Activated T-cell treated with anti-CD3 and anti-CD28 coated beads, Interleukin-2, amount 50 U/mL, for 72 hours (primary cell): ENCODE measurements at regions not wholly inside any gene's neighbourhood (a gene's known extent, or its start where the extent isn't known, plus 50 kb on each side); places are given as distances from the start of the nearest gene placed in this dataset.

Source experiments
- ATAC-seq, 2 donors: fragments of 150-1000 bp; cut with Tn5 transposase; replicated peaks in 1 of 2; 2 replicates each; pipeline ENCODE4 v1.10.0; 2021; ENCODE audit warnings: moderate library complexity in 2 of 2, mild to moderate bottlenecking in 1 of 2
- DNase-seq, 2 donors: peaks; one replicate each; pipeline ENCODE4 v3.0.0; 2021 to 2022; ENCODE audit warnings: mixed read lengths in 1 of 2
- H3K27ac Mint-ChIP-seq: one replicate; pipeline ENCODE4 v1.8.0; 2022; ENCODE audit warnings: mild to moderate bottlenecking, moderate library complexity, mixed read lengths
- H3K27me3 Mint-ChIP-seq: one replicate; pipeline ENCODE4 v1.8.0; 2022; ENCODE audit warnings: low read depth, mixed read lengths
- H3K36me3 Mint-ChIP-seq, 2 donors: one replicate each; pipeline ENCODE4 v1.8.0; 2022; ENCODE audit warnings: mixed read lengths in 2 of 2, mild to moderate bottlenecking in 1 of 2; ENCODE audit not compliant: insufficient read depth in 2 of 2
- H3K4me1 Mint-ChIP-seq: one replicate; pipeline ENCODE4 v1.8.0; 2022; ENCODE audit warnings: low read depth, mixed read lengths
- H3K4me3 Mint-ChIP-seq, 2 donors: one replicate each; pipeline ENCODE4 v1.8.0; 2022; ENCODE audit warnings: mild to moderate bottlenecking in 2 of 2, mixed read lengths in 2 of 2, moderate library complexity in 2 of 2
- H3K9me3 Mint-ChIP-seq, 2 donors: one replicate each; pipeline ENCODE4 v1.8.0; 2022; ENCODE audit warnings: mixed read lengths in 2 of 2

- Mint-ChIP-seq H3K4me1 (no peaks in the 10 kb centered on the region), H3K36me3 (no peaks in the 10 kb centered on the region), H3K4me3 (no peak overlapping the region), H3K27ac (no peak overlapping the region), H3K27me3 (no peaks in the 10 kb centered on the region), H3K9me3 (peaks cover 4 to 7% of the 10 kb centered on the region in 2 donors)
- DNase-seq, result no peak
- ATAC-seq, result no peak
These were observed 278.2 kb downstream of the BRINP1 start for GRCh38 chr9:119091074-119091473.

GRCh38 chr9:119092125-119092524, 277.1 kb downstream of the BRINP1 start:
- Mint-ChIP-seq H3K4me3 (no peak overlapping the region), H3K27ac (no peak overlapping the region), H3K36me3 (no peaks in the 10 kb centered on the region), H3K9me3 (peaks cover 5 to 6% of the 10 kb centered on the region in 2 donors), H3K4me1 (no peaks in the 10 kb centered on the region), H3K27me3 (no peaks in the 10 kb centered on the region)
- no peak for ATAC-seq
- DNase-seq, result no peak

DNA sequence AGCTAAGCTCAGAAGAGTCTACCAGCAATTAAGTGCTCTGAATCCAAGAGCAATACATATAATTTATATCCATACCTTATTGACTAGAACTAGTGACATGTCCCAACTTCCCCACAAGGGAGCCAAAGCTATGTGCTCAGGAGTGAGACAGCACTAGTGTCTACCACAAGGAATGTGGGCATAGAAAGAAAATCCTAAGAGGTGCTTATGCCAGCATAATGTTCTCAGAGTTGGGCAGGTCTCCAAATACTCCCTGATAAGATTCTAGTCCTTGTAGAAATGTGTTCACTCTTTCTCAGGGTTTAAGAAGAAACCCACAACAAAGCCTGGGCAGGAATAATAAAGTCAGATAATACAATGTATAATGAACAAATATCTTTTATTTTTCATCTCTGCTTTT, 275.1 kb downstream of the BRINP1 start:
- DNase-seq (no peak), ATAC-seq (no peak)
- peaks cover 5 to 6% of the 10 kb centered on the region in 2 donors for H3K9me3 Mint-ChIP-seq
- H3K4me1 Mint-ChIP-seq, result no peaks in the 10 kb centered on the region
- no peaks in the 10 kb centered on the region for H3K27me3 Mint-ChIP-seq
- H3K36me3 Mint-ChIP-seq, result no peaks in the 10 kb centered on the region
- H3K4me3 Mint-ChIP-seq, result no peak overlapping the region
- no peak overlapping the region for H3K27ac Mint-ChIP-seq

DNA sequence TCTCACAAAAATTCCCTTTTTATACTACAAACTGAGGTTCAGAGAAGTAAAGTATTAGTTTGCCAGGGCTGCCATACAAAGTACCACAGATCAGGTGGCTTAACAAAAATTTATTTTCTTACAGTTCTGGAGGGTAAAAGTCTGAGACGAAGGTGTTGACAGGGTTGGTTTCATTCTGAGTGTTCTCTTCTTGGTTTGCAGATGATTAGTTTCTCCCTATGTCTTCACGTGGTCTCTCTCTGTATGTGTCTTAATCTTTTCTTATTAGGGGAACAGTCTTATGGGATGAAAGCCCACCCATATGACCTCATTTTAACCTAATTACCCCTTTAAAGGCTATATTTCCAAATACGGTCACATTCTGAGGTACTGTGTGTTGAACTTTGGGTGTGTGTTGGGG, 274.2 kb downstream of the BRINP1 start:
- no peaks in the 10 kb centered on the region for H3K36me3 Mint-ChIP-seq
- ATAC-seq (no peak), DNase-seq (no peak)
- H3K27me3 Mint-ChIP-seq, result no peaks in the 10 kb centered on the region
- H3K4me3 Mint-ChIP-seq, result no peak overlapping the region
- peaks cover 8% of the 10 kb centered on the region in 2 donors for H3K9me3 Mint-ChIP-seq
- H3K27ac Mint-ChIP-seq, result no peak overlapping the region
- H3K4me1 Mint-ChIP-seq, result no peaks in the 10 kb centered on the region

DNA sequence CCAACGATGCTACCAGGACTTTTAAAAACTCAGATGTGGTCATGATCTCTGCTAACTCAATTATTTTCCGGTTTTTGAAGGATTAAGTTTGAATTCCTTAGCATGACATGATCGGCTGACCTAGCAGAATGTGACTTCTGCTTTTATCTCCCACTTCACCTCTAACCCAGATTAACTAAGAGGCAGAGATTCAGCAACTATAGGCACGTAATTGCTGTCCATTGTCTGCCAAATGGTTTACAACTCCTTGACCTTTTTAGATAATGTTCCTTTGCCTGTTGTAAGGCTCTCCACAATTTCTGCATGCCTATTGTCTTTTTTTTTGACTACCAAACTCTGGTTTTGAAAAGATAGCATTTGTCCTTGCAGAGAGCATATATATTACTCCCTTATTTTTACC, 268.2 kb downstream of the BRINP1 start:
- no peaks in the 10 kb centered on the region for H3K4me1 Mint-ChIP-seq
- H3K9me3 Mint-ChIP-seq, result peaks cover 2 to 4% of the 10 kb centered on the region in 2 donors
- H3K27ac Mint-ChIP-seq, result no peak overlapping the region
- DNase-seq, result no peak
- ATAC-seq, result no peak
- no peaks in the 10 kb centered on the region for H3K36me3 Mint-ChIP-seq
- H3K27me3 Mint-ChIP-seq, result no peaks in the 10 kb centered on the region
- H3K4me3 Mint-ChIP-seq, result no peak overlapping the region

GRCh38 chr9:119114681-119115080, 254.6 kb downstream of the BRINP1 start:
- H3K9me3 Mint-ChIP-seq, result peaks cover 7% of the 10 kb centered on the region in 2 donors
- no peak overlapping the region for H3K4me3 Mint-ChIP-seq
- ATAC-seq, result no peak
- no peaks in the 10 kb centered on the region for H3K27me3 Mint-ChIP-seq
- H3K27ac Mint-ChIP-seq, result no peak overlapping the region
- H3K36me3 Mint-ChIP-seq, result no peaks in the 10 kb centered on the region
- H3K4me1 Mint-ChIP-seq, result no peaks in the 10 kb centered on the region
- DNase-seq, result no peak
